HEK293T (cell line): ENCODE measurements at regions not wholly inside any gene's neighbourhood (a gene's known extent, or its start where the extent isn't known, plus 50 kb on each side); places are given as distances from the start of the nearest gene placed in this dataset.

Experiments
- ARNT ChIP-seq: fragments of 450-650 bp; IDR thresholded peaks from 2 replicates; pipeline ENCODE4 v1.6.1; 2017; ENCODE audit warnings: mild to moderate bottlenecking
- BHLHE40 ChIP-seq: fragments of 450-650 bp; IDR thresholded peaks from 2 replicates; pipeline ENCODE4 v1.6.1; 2016; ENCODE audit warnings: mild to moderate bottlenecking, moderate library complexity, borderline replicate concordance
- ELF4 ChIP-seq: fragments of 450-650 bp; IDR thresholded peaks from 2 replicates; pipeline ENCODE4 v1.6.1; 2017; ENCODE audit warnings: antibody characterized with exemption
- FOXA1 ChIP-seq: fragments of 450-650 bp; IDR thresholded peaks from 2 replicates; pipeline ENCODE4 v1.6.1; 2016; ENCODE audit warnings: mild to moderate bottlenecking
- FOXK2 ChIP-seq: fragments of 450-650 bp; IDR thresholded peaks from 2 replicates; pipeline ENCODE4 v1.6.1; 2016; ENCODE audit warnings: mild to moderate bottlenecking
- FOXM1 ChIP-seq: fragments of 450-650 bp; IDR thresholded peaks from 2 replicates; pipeline ENCODE4 v1.6.1; 2017; ENCODE audit warnings: mild to moderate bottlenecking, borderline replicate concordance
- HDGF ChIP-seq: fragments of 450-650 bp; IDR thresholded peaks from 2 replicates; pipeline ENCODE4 v1.6.1; 2017; ENCODE audit warnings: antibody characterized with exemption, borderline replicate concordance
- L3MBTL2 ChIP-seq: fragments of 450-650 bp; conservative IDR thresholded peaks from 2 replicates; pipeline ENCODE4 v1.6.1; 2016; ENCODE audit warnings: mild to moderate bottlenecking
- NFRKB ChIP-seq: fragments of 450-650 bp; IDR thresholded peaks from 2 replicates; pipeline ENCODE4 v1.6.1; 2016; ENCODE audit warnings: mild to moderate bottlenecking, moderate library complexity
- PKNOX1 ChIP-seq: fragments of 450-650 bp; IDR thresholded peaks from 2 replicates; pipeline ENCODE4 v1.6.1; 2016
- SP1 ChIP-seq: fragments of 450-650 bp; IDR thresholded peaks from 2 replicates; pipeline ENCODE4 v1.6.1; 2017
- SUZ12 ChIP-seq: fragments of 450-650 bp; IDR thresholded peaks from 2 replicates; pipeline ENCODE4 v1.6.1; 2016; ENCODE audit warnings: mild to moderate bottlenecking
- TARDBP ChIP-seq: fragments of 450-650 bp; IDR thresholded peaks from 2 replicates; pipeline ENCODE4 v1.6.1; 2016
- ZNF384 ChIP-seq: fragments of 450-650 bp; IDR thresholded peaks from 2 replicates; pipeline ENCODE4 v1.6.1; 2016

- TF ChIP-seq BHLHE40: no peak
- no peak for TF ChIP-seq FOXA1
- TF ChIP-seq ZNF384: no peak
- no peak for TF ChIP-seq SP1
- no peak for TF ChIP-seq ARNT
- no peak for TF ChIP-seq PKNOX1
- TF ChIP-seq SUZ12: no peak
- no peak for TF ChIP-seq ELF4
- no peak for TF ChIP-seq L3MBTL2
- no peak for TF ChIP-seq TARDBP
- TF ChIP-seq FOXK2: no peak
- TF ChIP-seq FOXM1: no peak
- no peak for TF ChIP-seq NFRKB
- TF ChIP-seq HDGF: no peak
Measured at GRCh38 chr4:35710343-35710742, 534.0 kb downstream of the ARAP2 start.
